Right lobe of liver (tissue), 4 donors: ENCODE measurements at regions not wholly inside any gene's neighbourhood (a gene's known extent, or its start where the extent isn't known, plus 50 kb on each side); places are given as distances from the start of the nearest gene placed in this dataset.
"Not testable (repeated sequence)": the region's sequence is repeated elsewhere in the genome, so short reads cannot be mapped to it uniquely, and the experiment has no call there.

Experiments used
- CTCF ChIP-seq, 4 donors: fragments of 200-600 bp in 3 of 4; fragments of 450-650 bp in 1 of 4; IDR thresholded peaks; one replicate each; pipeline versions ENCODE4 v1.5.1 to v1.8.0; 2016 to 2022; ENCODE audit warnings: antibody characterized with exemption in 4 of 4, mild to moderate bottlenecking in 2 of 4
- POLR2A ChIP-seq: fragments of 450-650 bp; IDR thresholded peaks from one replicate; pipeline ENCODE4 v1.6.1; 2017; ENCODE audit warnings: antibody characterized with exemption, mild to moderate bottlenecking
- donor health status: DM: no; HTN: no; CAD: no.
- donor health status: DM: no; HTN: no; CAD: no.
- donor health status: DM: no; HTN: yes; CAD: no.

DNA sequence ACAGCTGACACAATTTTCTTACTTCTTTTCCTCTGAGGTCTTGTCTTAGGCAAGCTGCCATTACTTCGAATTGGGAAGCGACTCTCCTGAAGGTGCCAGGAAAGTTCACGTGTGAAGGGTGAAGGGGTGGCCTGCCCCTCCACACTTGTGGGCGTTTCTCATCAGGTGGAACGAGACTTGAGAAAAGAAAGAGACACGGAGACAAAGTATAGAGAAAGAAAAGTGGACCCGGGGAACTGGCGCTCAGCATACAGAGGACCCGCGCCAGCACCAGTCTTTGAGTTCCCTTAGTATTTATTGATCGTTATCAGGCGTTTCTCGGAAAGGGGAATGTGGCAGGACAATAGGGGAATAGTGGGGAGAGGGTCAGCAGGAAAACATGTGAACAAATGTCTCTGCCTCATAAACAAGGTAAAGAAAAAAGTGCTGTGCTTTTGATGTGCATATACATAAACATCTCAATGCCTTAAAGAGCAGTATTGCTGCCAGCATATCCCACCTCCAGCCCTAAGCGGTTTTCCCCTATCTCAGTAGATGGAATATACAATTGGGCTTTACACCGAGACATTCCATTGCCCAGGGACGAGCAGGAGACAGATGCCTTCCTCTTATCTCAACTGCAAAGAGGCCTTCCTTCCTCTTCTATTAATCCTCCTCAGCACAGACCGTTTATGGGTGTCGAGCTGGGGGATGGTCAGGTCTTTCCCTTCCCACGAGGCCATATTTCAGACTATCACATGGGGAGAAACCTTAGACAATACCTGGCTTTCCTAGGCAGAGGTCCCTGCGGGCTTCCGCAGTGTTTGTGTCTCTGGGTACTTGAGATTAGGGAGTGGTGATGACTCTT lies 367.0 kb upstream of the SGCG start:
- not testable (repeated sequence) for TF ChIP-seq CTCF (IDR thresholded peaks at IDR 0.05); POLR2A
